ENCODE measurements at regions not wholly inside any gene's neighbourhood (a gene's known extent, or its start where the extent isn't known, plus 50 kb on each side); places are given as distances from the start of the nearest gene placed in this dataset.

GRCh38 chr3:69511361-69511760, 125.5 kb upstream of the FRMD4B start:
- Histone ChIP-seq H3K9me2 (replicated peaks; ENCODE audit: control insufficient read depth, low read length) (no peaks in the 10 kb centered on the region), H4K20me1 (ENCODE audit: control insufficient read depth, insufficient read depth, low read depth, low read length) (no peaks in the 10 kb centered on the region), H3K4me1 (ENCODE audit: control insufficient read depth, low read length) (no peaks in the 10 kb centered on the region), H3F3A (ENCODE audit: control insufficient read depth, insufficient read depth) (no peaks in the 10 kb centered on the region), H3K36me3 (ENCODE audit: control insufficient read depth, low read length) (no peaks in the 10 kb centered on the region), H3K27ac (ENCODE audit: low read depth, low read length) (no peak overlapping the region), H3K79me2 (ENCODE audit: control insufficient read depth, low read length) (no peaks in the 10 kb centered on the region), H3K4me3 (ENCODE audit: low read length) (no peak overlapping the region), H3K9me3 (ENCODE audit: control insufficient read depth, insufficient read depth, low read length) (no peaks in the 10 kb centered on the region; the same call in 1 of the 2 replicates), H3K4me2 (ENCODE audit: low read length) (no peak overlapping the region), H3K27me3 (ENCODE audit: control insufficient read depth, low read length) (no peaks in the 10 kb centered on the region)
- TF ChIP-seq CTCF (IDR thresholded peaks at IDR 0.05; ENCODE audit: low read depth, low read length, poor library complexity, severe bottlenecking) (no peak), EZH2phosphoT487 (IDR thresholded peaks at IDR 0.05; ENCODE audit: borderline replicate concordance, low read length) (no peak)

GRCh38 chr3:69510481-69511030, 124.7 kb upstream of the FRMD4B start:
- Histone ChIP-seq H3K4me2 (ENCODE audit: low read length) (no peak overlapping the region), H4K20me1 (ENCODE audit: control insufficient read depth, insufficient read depth, low read depth, low read length) (no peaks in the 10 kb centered on the region), H3K36me3 (ENCODE audit: control insufficient read depth, low read length) (no peaks in the 10 kb centered on the region), H3K27me3 (ENCODE audit: control insufficient read depth, low read length) (no peaks in the 10 kb centered on the region), H3K79me2 (ENCODE audit: control insufficient read depth, low read length) (no peaks in the 10 kb centered on the region), H3K4me3 (ENCODE audit: low read length) (no peak overlapping the region), H3F3A (ENCODE audit: control insufficient read depth, insufficient read depth) (no peaks in the 10 kb centered on the region), H3K9me2 (replicated peaks; ENCODE audit: control insufficient read depth, low read length) (no peaks in the 10 kb centered on the region), H3K9me3 (ENCODE audit: control insufficient read depth, insufficient read depth, low read length) (no peaks in the 10 kb centered on the region; the same call in 1 of the 2 replicates), H3K4me1 (ENCODE audit: control insufficient read depth, low read length) (no peaks in the 10 kb centered on the region), H3K27ac (ENCODE audit: low read depth, low read length) (no peak overlapping the region)
- TF ChIP-seq EZH2phosphoT487 (IDR thresholded peaks at IDR 0.05; ENCODE audit: borderline replicate concordance, low read length) (no peak), CTCF (IDR thresholded peaks at IDR 0.05; ENCODE audit: low read depth, low read length, poor library complexity, severe bottlenecking) (no peak)

GRCh38 chr3:69509288-69509687, 123.4 kb upstream of the FRMD4B start:
- Histone ChIP-seq H4K20me1 (ENCODE audit: control insufficient read depth, insufficient read depth, low read depth, low read length) (no peaks in the 10 kb centered on the region), H3K27me3 (ENCODE audit: control insufficient read depth, low read length) (no peaks in the 10 kb centered on the region), H3K9me2 (replicated peaks; ENCODE audit: control insufficient read depth, low read length) (no peaks in the 10 kb centered on the region), H3K4me1 (ENCODE audit: control insufficient read depth, low read length) (no peaks in the 10 kb centered on the region), H3K9me3 (ENCODE audit: control insufficient read depth, insufficient read depth, low read length) (no peaks in the 10 kb centered on the region; the same call in 1 of the 2 replicates), H3K4me3 (ENCODE audit: low read length) (no peak overlapping the region), H3K79me2 (ENCODE audit: control insufficient read depth, low read length) (no peaks in the 10 kb centered on the region), H3F3A (ENCODE audit: control insufficient read depth, insufficient read depth) (no peaks in the 10 kb centered on the region), H3K36me3 (ENCODE audit: control insufficient read depth, low read length) (no peaks in the 10 kb centered on the region), H3K4me2 (ENCODE audit: low read length) (no peak overlapping the region), H3K27ac (ENCODE audit: low read depth, low read length) (no peak overlapping the region)
- TF ChIP-seq CTCF (IDR thresholded peaks at IDR 0.05; ENCODE audit: low read depth, low read length, poor library complexity, severe bottlenecking) (no peak), EZH2phosphoT487 (IDR thresholded peaks at IDR 0.05; ENCODE audit: borderline replicate concordance, low read length) (no peak)

All from DOHH2 (cell line).